HG03558 (cell line): ENCODE measurements at regions not wholly inside any gene's neighbourhood (a gene's known extent, or its start where the extent isn't known, plus 50 kb on each side); places are given as distances from the start of the nearest gene placed in this dataset.

Source experiments
- ATAC-seq: cut with Tn5 transposase; IDR thresholded peaks from one replicate; pipeline ENCODE4 v1.9.1; 2021; ENCODE audit warnings: moderate number of reproducible peaks; ENCODE audit not compliant: unreplicated experiment; ENCODE audit errors: extremely low read depth

DNA sequence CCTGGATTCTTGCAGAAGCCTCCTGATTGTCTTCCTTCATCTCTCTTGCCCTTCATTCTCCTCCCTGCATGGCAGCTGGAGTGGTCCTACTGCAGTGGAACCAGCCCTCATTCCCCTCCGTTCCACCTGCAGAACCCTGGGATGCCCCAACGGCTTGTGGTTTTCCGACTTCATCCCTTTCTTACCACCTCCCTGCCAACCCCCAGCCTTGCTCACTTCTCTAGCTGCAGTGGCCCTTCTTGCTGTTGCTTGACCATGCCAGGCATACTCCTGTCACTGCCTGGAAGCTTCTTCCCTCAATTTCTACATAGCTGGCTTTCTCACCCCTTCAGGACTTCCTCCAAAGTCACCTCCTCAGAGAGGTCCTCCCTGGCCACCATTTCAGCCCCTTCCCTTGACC is 123.3 kb downstream of the BEGAIN start:
- no peak for ATAC-seq

DNA sequence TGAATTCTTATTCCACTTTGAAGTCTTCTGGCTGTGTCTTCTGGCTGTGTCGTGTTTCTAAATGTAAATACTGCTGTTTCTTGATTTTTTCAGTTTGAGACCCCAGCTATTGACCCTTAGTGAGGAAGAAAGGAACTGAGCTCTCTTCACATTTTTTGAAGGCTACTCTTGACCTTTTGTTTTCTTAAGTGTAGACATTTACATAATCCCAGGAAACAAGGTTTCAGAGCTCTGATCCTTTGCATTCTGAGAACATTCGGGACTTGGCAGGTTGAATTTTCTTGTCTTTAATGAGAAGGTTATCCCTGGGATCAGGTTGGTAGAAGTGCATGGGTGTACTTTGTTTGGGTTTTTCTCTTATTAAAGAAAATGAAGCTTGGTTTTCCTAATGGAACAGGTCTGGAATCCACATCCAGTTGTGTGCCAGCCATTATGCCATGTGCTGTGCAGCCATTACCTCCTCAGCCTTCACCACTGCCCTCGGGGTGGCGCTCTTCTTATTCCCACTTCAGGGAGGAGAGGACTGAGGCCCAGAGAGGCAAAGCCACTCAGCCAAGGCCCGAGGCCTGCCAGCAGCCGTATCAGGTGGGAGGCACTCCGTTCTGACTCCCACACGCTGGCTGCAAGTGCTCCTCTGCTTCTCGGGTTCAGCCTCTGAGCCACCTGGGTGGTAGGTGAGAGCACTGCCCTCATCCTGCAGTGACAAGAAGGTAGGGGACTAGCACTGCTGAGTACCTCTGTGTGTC is 120.9 kb downstream of the BEGAIN start:
- no peak for ATAC-seq

DNA sequence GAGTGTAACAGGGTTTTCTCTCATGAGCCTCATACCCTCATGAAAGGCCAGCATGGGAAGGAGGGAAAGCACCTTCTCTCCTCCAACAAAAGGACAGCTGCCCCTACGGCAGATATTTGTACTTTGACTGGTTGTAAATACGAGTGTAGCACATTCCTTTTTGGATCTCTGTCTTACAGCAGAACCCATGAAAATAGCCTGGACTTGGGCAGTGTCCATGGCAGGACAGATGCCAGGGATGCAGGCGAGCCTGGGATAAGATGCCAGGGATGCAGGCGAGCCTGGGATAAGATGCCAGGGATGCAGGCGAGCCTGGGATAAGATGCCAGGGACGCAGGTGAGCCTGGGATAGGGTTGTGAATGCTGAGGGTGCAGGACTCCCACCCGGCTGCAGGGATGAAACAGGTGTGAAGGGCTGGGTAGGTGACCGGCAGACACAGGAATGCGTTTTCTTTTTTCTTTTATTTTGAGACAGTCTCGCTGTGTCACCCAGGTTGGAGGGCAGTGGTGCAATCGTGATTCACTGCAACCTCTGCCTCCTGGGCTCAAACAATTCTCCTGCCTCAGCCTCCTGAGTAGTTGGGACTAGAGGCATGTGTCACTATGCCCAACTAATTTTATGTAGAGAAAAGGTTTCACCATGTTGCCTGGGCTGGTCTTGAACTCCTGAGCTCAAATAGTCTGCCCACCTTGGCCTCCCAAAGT is 120.0 kb downstream of the BEGAIN start:
- no peak for ATAC-seq

DNA sequence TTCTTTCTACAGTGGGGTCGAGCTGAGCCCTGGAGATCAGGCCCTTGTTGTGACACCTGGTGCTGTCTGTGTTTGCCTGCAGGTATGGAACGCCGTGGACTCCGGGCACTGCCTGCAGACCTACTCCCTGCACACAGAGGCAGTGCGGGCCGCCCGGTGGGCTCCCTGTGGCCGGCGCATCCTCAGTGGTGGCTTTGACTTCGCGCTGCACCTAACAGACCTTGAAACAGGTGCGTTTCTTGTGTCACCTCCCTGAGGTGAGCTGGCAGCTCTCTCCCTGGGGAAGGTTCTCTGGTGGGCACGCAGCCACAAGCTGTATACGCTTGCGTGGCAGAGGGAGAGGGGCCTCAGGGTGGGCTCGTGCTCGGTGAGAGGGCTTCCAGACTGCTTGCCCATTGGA is 119.3 kb downstream of the BEGAIN start:
- no peak for ATAC-seq

DNA sequence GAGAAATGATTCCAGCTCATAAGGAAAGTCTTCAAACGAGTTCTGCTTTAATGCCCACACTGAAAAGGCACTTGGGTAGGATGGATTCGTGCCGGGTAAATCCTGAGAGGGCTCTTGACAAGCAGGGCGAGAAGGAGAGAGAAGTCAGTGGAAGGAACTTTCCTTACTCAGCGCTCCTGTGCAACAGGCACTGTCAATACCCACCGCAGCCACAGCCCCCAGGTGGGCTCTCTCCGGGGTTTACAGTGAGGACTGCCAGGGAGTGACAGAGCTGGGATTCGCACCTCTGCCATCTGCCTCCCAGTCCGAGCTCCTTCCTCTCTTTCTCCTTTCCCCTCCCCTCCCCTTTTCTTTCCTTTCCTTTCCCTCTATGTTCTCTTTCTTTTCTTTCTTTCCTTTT is 118.7 kb downstream of the BEGAIN start:
- ATAC-seq = no peak

DNA sequence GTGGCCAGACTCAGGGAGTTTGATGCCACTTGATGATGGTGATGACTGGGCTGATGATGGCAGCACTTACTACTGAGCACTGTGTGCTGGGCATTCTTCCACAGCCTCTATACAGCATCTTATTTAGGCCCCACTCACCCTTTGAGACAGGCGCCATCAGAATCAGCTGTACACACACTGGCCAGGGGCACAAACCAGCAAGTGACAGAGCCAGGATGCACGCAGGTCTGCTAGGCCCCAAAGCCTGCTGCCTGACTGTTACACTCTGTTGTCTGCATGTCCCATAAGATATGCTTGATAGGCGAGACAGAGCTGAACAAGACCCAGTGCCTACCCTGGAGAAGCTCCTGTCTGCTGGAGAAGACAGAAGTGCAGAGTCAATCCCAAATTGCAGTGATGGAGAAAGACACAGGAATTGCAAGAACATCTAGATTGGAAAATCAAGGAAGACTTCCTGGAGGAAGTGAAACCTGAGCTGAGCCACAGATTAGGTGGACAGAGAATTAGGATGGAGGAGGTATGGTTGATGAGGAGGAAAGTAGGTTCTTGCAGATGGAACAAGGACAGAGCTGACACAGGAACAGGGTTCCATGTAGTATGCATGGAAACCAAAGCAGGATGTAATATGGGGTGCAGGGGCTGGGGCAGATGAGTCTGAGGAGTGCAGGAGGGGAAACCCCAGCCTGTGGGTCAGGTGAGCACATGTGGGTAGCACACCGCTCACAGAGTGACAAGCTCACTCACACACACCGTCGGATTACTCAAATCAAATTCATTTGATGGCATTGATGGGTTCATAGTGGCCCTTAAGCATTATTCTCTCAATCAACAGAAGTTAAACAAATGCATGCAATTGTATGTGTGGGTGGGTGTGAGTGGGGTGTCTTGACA is 117.3 kb downstream of the BEGAIN start:
- no peak for ATAC-seq

DNA sequence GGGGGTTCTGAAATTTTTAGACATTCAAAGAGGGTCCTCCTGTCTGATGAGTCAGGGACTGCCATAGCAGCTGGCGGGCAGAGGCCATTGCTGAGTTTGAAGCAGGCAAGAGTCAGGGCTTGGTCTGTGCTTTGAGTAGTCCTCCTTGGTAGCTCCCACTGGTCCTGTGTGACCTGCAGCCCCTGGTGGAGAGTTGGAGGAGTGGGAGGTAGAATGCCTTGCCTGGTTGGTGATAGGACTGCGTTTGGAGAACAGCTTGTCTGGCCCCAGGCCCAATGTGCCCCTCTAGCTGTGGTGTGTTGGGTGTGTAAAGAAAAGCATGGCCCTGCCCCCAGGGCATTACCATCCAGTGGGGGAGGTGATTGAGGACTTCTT is 116.7 kb downstream of the BEGAIN start:
- no peak for ATAC-seq

DNA sequence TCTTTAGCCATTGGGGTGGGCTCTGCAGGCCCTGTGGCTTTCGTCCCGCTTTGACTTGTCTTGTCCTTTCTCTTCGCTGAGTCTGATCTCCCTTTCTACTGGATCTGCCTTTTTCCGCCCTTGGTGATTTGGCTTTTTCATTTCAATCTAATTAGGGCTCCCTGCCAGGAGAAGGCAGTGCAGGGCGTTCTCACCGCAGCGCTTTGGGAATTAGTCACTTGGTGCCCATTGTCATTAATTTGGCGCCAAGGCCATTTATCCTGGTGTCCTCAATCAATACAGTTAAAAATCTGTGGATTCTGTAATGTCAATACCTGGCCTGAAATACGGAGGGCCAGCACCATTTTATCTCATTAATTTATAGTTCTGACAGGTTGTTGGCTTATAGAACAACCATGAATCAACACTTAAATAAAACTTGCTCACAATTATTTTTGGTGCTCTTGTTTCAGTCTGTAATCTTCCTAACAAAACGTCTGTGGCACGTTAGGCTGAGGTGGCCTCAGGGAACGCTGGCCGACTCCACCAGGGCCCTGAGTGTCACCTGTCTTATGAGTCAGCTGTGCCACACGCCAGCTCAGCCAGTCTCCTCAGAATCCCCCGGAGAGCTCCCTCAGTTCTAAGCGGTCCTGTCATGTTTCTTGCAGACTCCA is 115.7 kb downstream of the BEGAIN start:
- ATAC-seq = no peak

DNA sequence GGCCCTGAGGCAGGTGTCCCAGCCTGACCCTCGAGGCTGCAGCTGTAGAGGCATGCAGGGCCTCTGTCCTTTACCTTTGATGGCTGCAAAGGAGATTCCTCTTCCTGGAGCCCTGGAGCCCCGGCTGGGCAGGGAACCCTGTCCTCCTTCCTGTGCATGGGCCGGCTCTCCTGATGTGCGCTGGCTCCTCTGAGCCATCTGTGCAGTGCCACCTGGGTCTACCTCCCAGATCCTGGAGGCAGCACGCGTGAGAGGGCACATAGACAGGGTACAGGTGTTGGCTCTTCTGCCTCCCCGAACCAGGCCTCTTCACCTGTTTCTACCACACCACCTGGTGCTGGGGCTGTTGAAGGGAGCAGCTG is 115.1 kb downstream of the BEGAIN start:
- ATAC-seq = no peak

DNA sequence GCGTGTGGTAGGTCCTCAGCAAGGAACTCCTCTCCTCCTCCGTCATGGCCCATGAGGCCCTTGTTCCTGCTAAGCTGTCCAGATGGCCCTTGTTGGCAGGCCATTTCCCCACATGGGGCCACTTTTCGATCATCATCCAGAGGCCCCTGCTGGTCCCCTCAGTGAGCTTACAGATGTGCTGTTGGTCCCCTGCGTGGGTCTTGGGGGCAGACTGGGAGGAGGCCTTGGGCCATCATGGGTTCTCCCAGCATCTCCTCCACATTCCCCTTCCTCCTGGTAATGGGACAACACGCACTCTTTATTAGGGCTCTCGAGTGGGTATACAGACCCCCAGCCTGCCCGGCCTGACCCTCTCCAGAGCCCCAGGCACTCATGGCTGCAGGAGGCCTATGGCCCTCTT is 114.7 kb downstream of the BEGAIN start:
- ATAC-seq = no peak

DNA sequence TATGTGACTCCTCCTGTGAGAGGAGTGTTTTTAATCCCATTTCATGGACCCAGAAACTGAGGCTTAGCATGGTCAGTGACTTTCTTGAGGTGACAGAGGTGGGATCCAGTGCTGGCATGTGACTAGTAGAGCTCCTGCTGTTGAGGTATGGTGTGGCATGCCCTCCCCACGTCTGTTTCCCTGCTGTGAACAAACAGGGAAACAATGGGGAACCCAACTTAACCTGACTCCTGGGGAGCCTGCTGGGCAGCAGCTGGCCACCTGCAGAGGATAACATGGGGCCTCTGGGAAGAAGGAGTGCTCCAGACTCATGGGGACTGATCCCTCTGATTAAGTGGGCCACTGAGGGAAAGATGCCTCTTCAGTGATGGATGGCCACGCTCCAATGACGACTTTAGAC is 114.0 kb downstream of the BEGAIN start:
- no peak for ATAC-seq

DNA sequence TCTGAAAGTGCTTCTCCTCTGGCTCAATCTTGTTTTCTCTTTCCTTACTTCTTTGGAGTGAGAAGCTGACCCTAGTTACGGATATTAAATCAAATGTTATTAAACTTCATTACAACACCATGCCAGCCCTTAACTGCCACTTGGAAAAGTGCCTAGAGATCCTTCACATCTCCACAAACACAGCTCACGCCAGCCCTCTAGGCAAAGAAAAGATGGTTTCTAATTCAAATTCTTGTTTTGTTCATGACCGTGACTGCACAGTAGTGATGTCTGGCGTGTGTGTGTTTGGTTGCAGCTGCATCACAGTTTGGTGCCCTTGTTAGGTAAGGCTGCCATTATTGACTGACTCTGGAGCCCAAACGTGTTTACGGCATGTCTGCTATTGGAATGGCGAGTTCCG is 113.0 kb downstream of the BEGAIN start:
- no peak for ATAC-seq

DNA sequence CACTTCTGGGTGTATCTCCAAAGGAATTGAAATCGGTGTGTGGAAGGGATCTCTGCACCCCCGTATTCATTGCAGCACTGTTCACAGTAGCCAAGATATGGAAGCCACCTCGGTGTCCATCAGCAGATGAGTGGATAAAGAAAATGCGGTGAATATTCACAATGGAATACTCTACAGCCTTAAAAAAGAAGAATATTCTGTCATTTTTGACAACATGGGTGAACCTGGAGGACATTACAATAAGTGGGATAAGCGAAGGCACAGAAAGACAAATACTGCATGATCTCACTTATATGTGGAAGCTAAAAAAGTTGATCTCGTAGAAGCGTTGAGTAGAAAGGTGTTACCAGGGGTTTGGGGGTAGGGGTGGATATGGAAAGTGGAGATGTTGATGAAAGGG is 111.9 kb downstream of the BEGAIN start:
- ATAC-seq = no peak

DNA sequence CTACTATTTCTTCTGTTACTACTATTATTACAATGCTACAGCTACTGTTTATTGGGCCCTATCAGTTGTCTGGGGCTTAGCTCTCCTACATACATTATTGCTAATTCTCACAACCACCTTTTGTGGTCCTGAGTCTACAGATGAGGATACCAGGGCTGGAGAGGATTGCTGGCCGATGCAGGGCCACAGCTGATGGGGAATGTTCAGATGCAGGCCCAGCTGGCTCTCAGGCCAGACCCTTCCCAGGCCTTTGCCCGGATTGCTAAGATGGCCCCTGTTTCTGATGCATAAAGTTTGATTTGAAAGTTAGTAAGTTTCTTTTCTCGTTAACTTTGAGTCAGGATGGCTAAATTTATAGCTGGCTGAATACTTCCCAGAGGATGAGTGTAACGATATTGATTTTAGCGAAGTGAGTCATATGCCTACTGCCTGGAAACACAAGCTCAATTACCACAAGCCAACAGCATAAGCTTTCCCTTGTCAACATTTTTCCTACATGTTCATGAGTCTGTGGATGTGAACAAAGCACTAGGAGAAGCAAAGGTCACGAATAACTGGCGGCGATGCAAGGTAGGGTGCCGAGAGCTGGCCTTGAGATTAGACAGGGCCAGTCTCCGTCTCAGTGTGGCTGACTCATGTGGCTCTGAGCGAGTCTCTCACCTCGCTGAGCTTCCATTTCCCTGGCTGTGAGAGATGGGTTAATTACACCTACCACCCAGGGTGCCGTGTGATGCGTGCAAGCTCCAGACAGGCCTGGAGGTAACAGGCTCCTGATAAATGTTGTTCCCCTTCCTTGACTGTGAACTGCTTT is 111.0 kb downstream of the BEGAIN start:
- ATAC-seq = no peak

DNA sequence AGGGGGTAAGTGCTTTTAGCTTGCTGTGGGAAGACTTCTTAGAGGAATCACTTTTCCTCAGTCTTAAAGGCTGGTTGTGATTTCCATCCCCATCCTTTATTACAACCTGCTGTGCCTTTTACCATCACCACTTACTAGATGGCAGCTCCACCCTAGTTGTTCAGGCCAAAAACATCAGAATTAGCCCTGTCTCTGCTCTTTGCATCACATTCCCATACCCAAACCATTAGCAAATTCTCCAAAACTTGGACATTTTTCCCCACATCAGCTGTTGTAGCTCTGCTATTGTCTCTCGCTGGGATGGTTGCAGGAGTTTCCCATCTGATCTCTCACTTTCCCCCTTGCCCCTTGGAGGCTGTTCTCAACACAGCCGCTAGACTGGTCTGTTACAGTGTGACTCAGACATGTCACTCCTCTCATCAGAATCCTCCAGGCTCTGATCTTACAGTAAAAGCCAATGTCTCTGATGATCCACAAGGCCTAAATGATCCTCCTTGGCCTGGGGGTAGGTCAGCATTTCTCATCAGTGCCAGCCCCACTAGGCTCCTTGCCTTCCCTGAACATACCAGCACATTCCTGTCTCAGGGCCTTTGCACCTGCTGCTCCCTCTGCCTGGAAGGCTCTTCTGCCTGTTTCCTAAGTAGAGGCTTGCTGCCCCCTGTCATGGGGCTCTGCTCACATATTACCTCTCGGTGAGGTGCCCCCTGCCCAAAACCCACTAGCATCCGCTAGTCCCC is 102.5 kb downstream of the BEGAIN start:
- ATAC-seq = no peak

DNA sequence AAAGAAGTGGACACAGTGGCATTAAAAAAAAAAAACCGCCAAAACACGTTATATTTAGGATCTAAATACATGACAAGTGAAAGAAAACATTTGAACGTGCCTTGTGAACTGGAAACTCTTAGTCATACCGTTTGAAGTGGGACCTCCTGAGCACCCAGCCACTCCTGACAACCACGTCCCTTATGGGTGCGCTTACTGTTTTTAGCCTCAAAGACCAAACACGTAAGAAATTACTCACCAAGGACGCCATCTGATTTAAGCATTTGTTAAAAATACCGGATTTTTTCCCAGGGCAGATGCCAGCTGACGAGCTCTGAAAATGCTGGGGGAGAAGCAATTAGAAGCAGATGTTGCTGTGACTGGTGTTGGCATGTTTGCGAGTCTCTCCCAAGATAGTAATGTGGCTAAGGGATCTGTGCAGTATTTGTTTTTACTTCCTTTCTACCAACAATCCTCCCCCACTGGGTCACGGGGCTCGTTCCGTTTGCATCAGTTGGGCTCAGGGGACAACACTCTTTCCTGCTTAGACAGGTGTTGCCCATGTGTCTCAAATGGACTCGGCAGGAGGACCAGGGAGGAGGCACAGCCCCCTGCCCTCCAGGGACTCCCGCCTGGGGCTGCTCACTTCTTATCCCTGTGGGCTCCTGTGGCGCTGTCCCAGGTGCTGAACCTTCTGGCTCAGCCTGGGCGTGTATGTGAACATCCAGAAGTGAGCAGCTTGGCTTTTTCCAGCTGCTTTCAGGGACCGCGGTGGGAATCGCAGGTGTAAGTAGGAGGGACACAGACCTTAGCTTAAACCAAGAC is 101.0 kb downstream of the BEGAIN start:
- ATAC-seq = peak; percentile 39
